Mesendoderm (in vitro differentiated cells): ENCODE measurements at regions not wholly inside any gene's neighbourhood (a gene's known extent, or its start where the extent isn't known, plus 50 kb on each side); places are given as distances from the start of the nearest gene placed in this dataset.

Experiments
- DNase-seq: peaks from one replicate; pipeline ENCODE4 v3.0.0; 2013
- H2AK5ac ChIP-seq: 2 replicates; pipeline ENCODE4 v1.6.1; 2013; ENCODE audit warnings: low read length, inconsistent platforms
- H2BK120ac ChIP-seq: 2 replicates; pipeline ENCODE4 v1.6.1; 2013; ENCODE audit warnings: low read depth, mild to moderate bottlenecking, low read length, moderate library complexity, mixed read lengths
- H2BK15ac ChIP-seq: replicated peaks from 2 replicates; pipeline ENCODE4 v1.6.1; 2013; ENCODE audit warnings: low read depth, mild to moderate bottlenecking, moderate library complexity
- H2BK5ac ChIP-seq: 2 replicates; pipeline ENCODE4 v1.6.1; 2013; ENCODE audit warnings: low read length, inconsistent platforms
- H3K18ac ChIP-seq: 2 replicates; pipeline ENCODE4 v1.6.1; 2013; ENCODE audit warnings: mild to moderate bottlenecking, low read length, mixed read lengths
- H3K23ac ChIP-seq: one replicate; pipeline ENCODE4 v1.6.1; 2013; ENCODE audit warnings: low read length
- H3K27ac ChIP-seq: 2 replicates; pipeline ENCODE4 v1.5.1; 2013; ENCODE audit warnings: low read depth, mild to moderate bottlenecking, inconsistent platforms, low read length, moderate library complexity
- H3K27me3 ChIP-seq: 2 replicates; pipeline ENCODE4 v1.6.1; 2013; ENCODE audit warnings: low read length, control low read depth, mild to moderate bottlenecking, inconsistent platforms; ENCODE audit not compliant: insufficient read depth, poor library complexity
- H3K36me3 ChIP-seq: 2 replicates; pipeline ENCODE4 v1.6.1; 2013; ENCODE audit warnings: low read length, inconsistent platforms; ENCODE audit not compliant: control insufficient read depth, insufficient read depth
- H3K4ac ChIP-seq: one replicate; pipeline ENCODE4 v1.6.1; 2013; ENCODE audit warnings: low read depth, mild to moderate bottlenecking, low read length, moderate library complexity
- H3K4me1 ChIP-seq: 2 replicates; pipeline ENCODE4 v1.6.1; 2013; ENCODE audit warnings: low read depth, low read length, inconsistent platforms; ENCODE audit not compliant: control insufficient read depth
- H3K4me2 ChIP-seq: 2 replicates; pipeline ENCODE4 v1.6.1; 2013; ENCODE audit warnings: low read length
- H3K4me3 ChIP-seq: 2 replicates; pipeline ENCODE4 v1.5.1; 2013; ENCODE audit warnings: mild to moderate bottlenecking, low read length
- H3K56ac ChIP-seq: one replicate; pipeline ENCODE4 v1.6.1; 2013; ENCODE audit warnings: low read length
- H3K79me1 ChIP-seq: 2 replicates; pipeline ENCODE4 v1.6.1; 2013; ENCODE audit warnings: low read length, inconsistent platforms
- H3K79me2 ChIP-seq: 2 replicates; pipeline ENCODE4 v1.6.1; 2013; ENCODE audit warnings: mild to moderate bottlenecking, low read length; ENCODE audit not compliant: control insufficient read depth, insufficient read depth
- H3K9ac ChIP-seq: 2 replicates; pipeline ENCODE4 v1.6.1; 2013; ENCODE audit warnings: low read length, inconsistent platforms
- H4K5ac ChIP-seq: one replicate; pipeline ENCODE4 v1.6.1; 2013; ENCODE audit warnings: low read length
- H4K8ac ChIP-seq: one replicate; pipeline ENCODE4 v1.6.1; 2013; ENCODE audit warnings: low read depth, mild to moderate bottlenecking, control low read depth, low read length, moderate library complexity
- WGBS: extraction: QIAGEN DNeasy Blood & Tissue Kit; methylation state at CpG from one replicate; pipeline ENCODE4 v1.1.7; 2013; ENCODE audit warnings: low lambda C conversion rate, missing lambda C conversion rate; ENCODE audit not compliant: insufficient coverage; ENCODE audit errors: extremely low coverage; 5-methylcytosine and 5-hydroxymethylcytosine counted together

GRCh38 chr9:11500780-11501179 lies 888.0 kb upstream of the PTPRD start:
- no peak overlapping the region for H2AK5ac ChIP-seq
- DNase-seq, result no peak
- H3K56ac ChIP-seq, result no peak overlapping the region
- H3K27me3 ChIP-seq, result no peaks in the 10 kb centered on the region
- no peaks in the 10 kb centered on the region for H3K36me3 ChIP-seq
- no peak overlapping the region for H3K18ac ChIP-seq
- no CpG with 5 or more reads among the region's 9 CpGs for WGBS
- no peak overlapping the region for H3K23ac ChIP-seq
- H3K9ac ChIP-seq, result no peak overlapping the region
- H2BK15ac ChIP-seq, result no peak overlapping the region
- H4K5ac ChIP-seq, result no peak overlapping the region
- H4K8ac ChIP-seq, result no peak overlapping the region
- H2BK5ac ChIP-seq, result no peak overlapping the region
- no peak overlapping the region for H3K4me3 ChIP-seq
- H2BK120ac ChIP-seq, result no peak overlapping the region
- no peak overlapping the region for H3K4ac ChIP-seq
- no peak overlapping the region for H3K4me2 ChIP-seq
- no peak overlapping the region for H3K27ac ChIP-seq
- H3K79me2 ChIP-seq, result no peaks in the 10 kb centered on the region
- H3K4me1 ChIP-seq, result no peaks in the 10 kb centered on the region
- H3K79me1 ChIP-seq, result no peaks in the 10 kb centered on the region

GRCh38 chr9:11506980-11507379 lies 894.2 kb upstream of the PTPRD start:
- Histone ChIP-seq H3K27me3 (no peaks in the 10 kb centered on the region), H3K4me1 (no peaks in the 10 kb centered on the region), H3K56ac (no peak overlapping the region), H4K8ac (no peak overlapping the region), H3K9ac (no peak overlapping the region), H3K27ac (no peak overlapping the region), H2AK5ac (no peak overlapping the region), H2BK5ac (no peak overlapping the region), H2BK120ac (no peak overlapping the region), H3K4me2 (no peak overlapping the region), H3K4ac (no peak overlapping the region), H3K4me3 (no peak overlapping the region), H3K36me3 (no peaks in the 10 kb centered on the region), H3K23ac (no peak overlapping the region), H2BK15ac (no peak overlapping the region), H4K5ac (no peak overlapping the region), H3K79me2 (no peaks in the 10 kb centered on the region), H3K18ac (no peak overlapping the region), H3K79me1 (no peaks in the 10 kb centered on the region)
- WGBS, result no CpG with 5 or more reads among the region's 2 CpGs
- DNase-seq, result no peak

- Histone ChIP-seq H2BK120ac (no peak overlapping the region), H3K18ac (no peak overlapping the region), H3K4me3 (no peak overlapping the region), H2BK15ac (no peak overlapping the region), H3K27me3 (no peaks in the 10 kb centered on the region), H3K4me2 (no peak overlapping the region), H3K36me3 (no peaks in the 10 kb centered on the region), H3K9ac (no peak overlapping the region), H3K79me2 (no peaks in the 10 kb centered on the region), H3K56ac (no peak overlapping the region), H2AK5ac (no peak overlapping the region), H3K4me1 (no peaks in the 10 kb centered on the region), H3K4ac (no peak overlapping the region), H3K27ac (no peak overlapping the region), H3K79me1 (no peaks in the 10 kb centered on the region), H4K8ac (no peak overlapping the region), H2BK5ac (no peak overlapping the region), H4K5ac (no peak overlapping the region), H3K23ac (no peak overlapping the region)
- DNase-seq, result no peak
Observed at GRCh38 chr9:11537566-11537965, 924.8 kb upstream of the PTPRD start.

DNA sequence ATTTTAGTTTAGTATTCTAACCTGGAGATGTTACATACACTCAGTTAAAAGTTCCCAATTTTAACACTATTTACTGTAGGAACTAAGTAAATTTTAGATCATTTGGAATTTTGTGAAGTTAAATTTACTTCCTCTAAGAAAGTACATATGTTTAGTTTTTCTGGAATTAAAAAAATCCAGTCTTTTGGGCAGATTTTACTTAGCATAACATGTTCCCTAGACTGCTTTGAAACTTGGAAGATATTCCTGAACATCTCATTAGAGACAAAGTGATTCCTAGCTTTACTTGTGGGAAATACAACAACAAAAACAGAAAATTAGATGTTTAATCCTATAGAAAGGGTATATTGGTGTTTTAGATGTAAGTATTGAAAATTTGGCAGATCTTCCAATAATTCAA lies 930.0 kb upstream of the PTPRD start:
- no peak overlapping the region for H4K8ac ChIP-seq
- no peak for DNase-seq
- no peak overlapping the region for H2BK120ac ChIP-seq
- no peak overlapping the region for H3K9ac ChIP-seq
- no peak overlapping the region for H2AK5ac ChIP-seq
- H3K4me3 ChIP-seq, result no peak overlapping the region
- H3K79me1 ChIP-seq, result no peaks in the 10 kb centered on the region
- H3K18ac ChIP-seq, result no peak overlapping the region
- H3K79me2 ChIP-seq, result no peaks in the 10 kb centered on the region
- H3K27ac ChIP-seq, result no peak overlapping the region
- no peaks in the 10 kb centered on the region for H3K27me3 ChIP-seq
- no peak overlapping the region for H3K4ac ChIP-seq
- H2BK15ac ChIP-seq, result no peak overlapping the region
- H3K23ac ChIP-seq, result no peak overlapping the region
- no peak overlapping the region for H3K56ac ChIP-seq
- no peak overlapping the region for H3K4me2 ChIP-seq
- H2BK5ac ChIP-seq, result no peak overlapping the region
- no peaks in the 10 kb centered on the region for H3K36me3 ChIP-seq
- H3K4me1 ChIP-seq, result no peaks in the 10 kb centered on the region
- no peak overlapping the region for H4K5ac ChIP-seq

- H2BK5ac ChIP-seq, result no peak overlapping the region
- no peak overlapping the region for H2BK15ac ChIP-seq
- H3K56ac ChIP-seq, result no peak overlapping the region
- H3K9ac ChIP-seq, result no peak overlapping the region
- no peak overlapping the region for H4K5ac ChIP-seq
- no peak overlapping the region for H4K8ac ChIP-seq
- H3K4ac ChIP-seq, result no peak overlapping the region
- H3K27me3 ChIP-seq, result no peaks in the 10 kb centered on the region
- no peaks in the 10 kb centered on the region for H3K36me3 ChIP-seq
- H3K4me3 ChIP-seq, result no peak overlapping the region
- WGBS, result no CpG with 5 or more reads among the region's 3 CpGs
- no peak overlapping the region for H2BK120ac ChIP-seq
- no peaks in the 10 kb centered on the region for H3K4me1 ChIP-seq
- H3K18ac ChIP-seq, result no peak overlapping the region
- no peaks in the 10 kb centered on the region for H3K79me2 ChIP-seq
- H3K4me2 ChIP-seq, result no peak overlapping the region
- no peaks in the 10 kb centered on the region for H3K79me1 ChIP-seq
- DNase-seq, result no peak
- no peak overlapping the region for H2AK5ac ChIP-seq
- no peak overlapping the region for H3K27ac ChIP-seq
- H3K23ac ChIP-seq, result no peak overlapping the region
Observed at GRCh38 chr9:11546231-11546630, 933.4 kb upstream of the PTPRD start.

GRCh38 chr9:11549311-11549794 lies 936.6 kb upstream of the PTPRD start:
- H3K4ac ChIP-seq, result no peak overlapping the region
- H2AK5ac ChIP-seq, result no peak overlapping the region
- no peak overlapping the region for H3K4me3 ChIP-seq
- H3K79me1 ChIP-seq, result no peaks in the 10 kb centered on the region
- H3K4me2 ChIP-seq, result no peak overlapping the region
- no peaks in the 10 kb centered on the region for H3K79me2 ChIP-seq
- H2BK5ac ChIP-seq, result no peak overlapping the region
- no peaks in the 10 kb centered on the region for H3K27me3 ChIP-seq
- H3K27ac ChIP-seq, result no peak overlapping the region
- no peaks in the 10 kb centered on the region for H3K36me3 ChIP-seq
- no peak overlapping the region for H2BK120ac ChIP-seq
- H3K56ac ChIP-seq, result no peak overlapping the region
- WGBS, result no CpG with 5 or more reads among the region's 7 CpGs
- H4K8ac ChIP-seq, result no peak overlapping the region
- H3K4me1 ChIP-seq, result no peaks in the 10 kb centered on the region
- no peak overlapping the region for H3K18ac ChIP-seq
- no peak overlapping the region for H2BK15ac ChIP-seq
- H3K9ac ChIP-seq, result no peak overlapping the region
- no peak for DNase-seq
- no peak overlapping the region for H4K5ac ChIP-seq
- H3K23ac ChIP-seq, result no peak overlapping the region
